Osteoblast (primary cell): ENCODE measurements at regions not wholly inside any gene's neighbourhood (a gene's known extent, or its start where the extent isn't known, plus 50 kb on each side); places are given as distances from the start of the nearest gene placed in this dataset.

ENCODE experiments used
- DNase-seq: peaks from one replicate; pipeline ENCODE4 v3.0.0; 2011; ENCODE audit warnings: low spot score, mixed read lengths; ENCODE audit not compliant: insufficient read length; ENCODE audit errors: missing footprints
- H2AFZ ChIP-seq: 2 replicates; pipeline ENCODE4 v1.6.0; 2011; ENCODE audit warnings: mild to moderate bottlenecking, low read length
- H3K27ac ChIP-seq: 2 replicates; pipeline ENCODE4 v1.5.1; 2011; ENCODE audit warnings: mild to moderate bottlenecking, low read depth, low read length, moderate library complexity
- H3K27me3 ChIP-seq: 2 replicates; pipeline ENCODE4 v1.6.0; 2012; ENCODE audit warnings: mild to moderate bottlenecking, control low read depth, inconsistent platforms, low read length, moderate library complexity; ENCODE audit not compliant: insufficient read depth
- H3K36me3 ChIP-seq: 2 replicates; pipeline ENCODE4 v1.5.1; 2011; ENCODE audit warnings: mild to moderate bottlenecking, low read length, control low read depth, moderate library complexity; ENCODE audit not compliant: insufficient read depth
- H3K4me1 ChIP-seq: 2 replicates; pipeline ENCODE4 v1.5.1; 2011; ENCODE audit warnings: mild to moderate bottlenecking, low read length, control low read depth, moderate library complexity; ENCODE audit not compliant: insufficient read depth
- H3K4me2 ChIP-seq: 2 replicates; pipeline ENCODE4 v1.6.0; 2011; ENCODE audit warnings: mild to moderate bottlenecking, low read length; ENCODE audit not compliant: insufficient read depth
- H3K4me3 ChIP-seq: fragments of 200-600 bp; sonication (generic); 3 replicates; pipeline ENCODE4 v1.5.1; 2012; ENCODE audit warnings: mild to moderate bottlenecking, low read length, inconsistent platforms; ENCODE audit not compliant: insufficient read depth
- H3K79me2 ChIP-seq: 2 replicates; pipeline ENCODE4 v1.6.0; 2012; ENCODE audit warnings: mild to moderate bottlenecking, low read length, control low read depth, inconsistent platforms; ENCODE audit not compliant: insufficient read depth
- H3K9me3 ChIP-seq: 2 replicates; pipeline ENCODE4 v1.5.1; 2011; ENCODE audit warnings: low read depth, low read length, control low read depth
- H4K20me1 ChIP-seq: 2 replicates; pipeline ENCODE4 v1.6.0; 2012; ENCODE audit warnings: mild to moderate bottlenecking, low read length, control low read depth; ENCODE audit not compliant: insufficient read depth
- CTCF ChIP-seq: IDR thresholded peaks from 2 replicates; pipeline ENCODE4 v1.5.1; 2011; ENCODE audit warnings: mild to moderate bottlenecking, low read depth, low read length, moderate library complexity; ENCODE audit errors: extremely low read depth

- no peak for TF ChIP-seq CTCF
Measured at GRCh38 chr1:66444438-66445265, 89.3 kb upstream of the SGIP1 start.

GRCh38 chr1:66445492-66446181 is 88.3 kb upstream of the SGIP1 start:
- H3K9me3 ChIP-seq, result no peaks in the 10 kb centered on the region
- peaks cover 19% of the 10 kb centered on the region for H3K4me1 ChIP-seq
- H3K27ac ChIP-seq, result peak overlapping the region; percentile 45
- no peaks in the 10 kb centered on the region for H3K36me3 ChIP-seq
- no peaks in the 10 kb centered on the region for H3K27me3 ChIP-seq
- H4K20me1 ChIP-seq, result no peaks in the 10 kb centered on the region
- no peak overlapping the region for H3K4me2 ChIP-seq
- H3K4me3 ChIP-seq, result no peak overlapping the region
- H2AFZ ChIP-seq, result peak overlapping the region; percentile 80
- H3K79me2 ChIP-seq, result no peaks in the 10 kb centered on the region
- peak; percentile 26 for DNase-seq
- no peak for TF ChIP-seq CTCF

More at GRCh38 chr1:66444438-66445265, 89.3 kb upstream of the SGIP1 start:
- Histone ChIP-seq H3K9me3 (no peaks in the 10 kb centered on the region), H4K20me1 (no peaks in the 10 kb centered on the region), H2AFZ (no peak overlapping the region), H3K36me3 (no peaks in the 10 kb centered on the region), H3K4me3 (no peak overlapping the region), H3K79me2 (no peaks in the 10 kb centered on the region), H3K27me3 (no peaks in the 10 kb centered on the region), H3K27ac (no peak overlapping the region), H3K4me1 (peaks cover 14% of the 10 kb centered on the region), H3K4me2 (no peak overlapping the region)
- DNase-seq, result no peak

GRCh38 chr1:66446261-66447001 is 87.5 kb upstream of the SGIP1 start:
- Histone ChIP-seq H3K9me3 (no peaks in the 10 kb centered on the region), H3K27ac (peak overlapping the region; percentile 45), H3K4me1 (peaks cover 19% of the 10 kb centered on the region), H3K4me2 (no peak overlapping the region), H2AFZ (peak overlapping the region; percentile 81), H3K36me3 (no peaks in the 10 kb centered on the region), H4K20me1 (no peaks in the 10 kb centered on the region), H3K4me3 (no peak overlapping the region), H3K27me3 (no peaks in the 10 kb centered on the region), H3K79me2 (no peaks in the 10 kb centered on the region)
- peak; percentile 73 for TF ChIP-seq CTCF
- DNase-seq, result peak; percentile 76
